WERI-Rb-1 (cell line): ENCODE measurements at regions not wholly inside any gene's neighbourhood (a gene's known extent, or its start where the extent isn't known, plus 50 kb on each side); places are given as distances from the start of the nearest gene placed in this dataset.
"Not testable (repeated sequence)": the region's sequence is repeated elsewhere in the genome, so short reads cannot be mapped to it uniquely, and the experiment has no call there.

Experiments used
- DNase-seq: peaks from one replicate; pipeline ENCODE4 v3.0.0-alpha.2; 2020
- H3K27ac ChIP-seq: fragments of 250-450 bp; sonication (Bioruptor Pico); 2 replicates; pipeline ENCODE4 v1.5.1; 2020; ENCODE audit warnings: mild to moderate bottlenecking, moderate library complexity
- H3K27me3 ChIP-seq: fragments of 250-450 bp; sonication (Bioruptor Pico); 2 replicates; pipeline ENCODE4 v1.5.1; 2021; ENCODE audit warnings: mild to moderate bottlenecking, low read depth, moderate library complexity; ENCODE audit not compliant: insufficient read depth, severe bottlenecking
- H3K36me3 ChIP-seq: fragments of 250-450 bp; sonication (Bioruptor Pico); 2 replicates; pipeline ENCODE4 v1.5.1; 2020; ENCODE audit warnings: mild to moderate bottlenecking, moderate library complexity
- H3K4me3 ChIP-seq: 2 replicates; pipeline ENCODE4 v1.5.1; 2011; ENCODE audit warnings: low read depth, mild to moderate bottlenecking, control low read depth, low read length
- H3K9me3 ChIP-seq: fragments of 250-450 bp; sonication (Bioruptor Pico); 2 replicates; pipeline ENCODE4 v1.5.1; 2021; ENCODE audit warnings: mild to moderate bottlenecking, moderate library complexity; ENCODE audit not compliant: severe bottlenecking
- CTCF ChIP-seq: IDR thresholded peaks from 2 replicates; pipeline ENCODE4 v1.5.1; 2011; ENCODE audit warnings: low read depth, mild to moderate bottlenecking, control low read depth, inconsistent platforms, low read length

DNA sequence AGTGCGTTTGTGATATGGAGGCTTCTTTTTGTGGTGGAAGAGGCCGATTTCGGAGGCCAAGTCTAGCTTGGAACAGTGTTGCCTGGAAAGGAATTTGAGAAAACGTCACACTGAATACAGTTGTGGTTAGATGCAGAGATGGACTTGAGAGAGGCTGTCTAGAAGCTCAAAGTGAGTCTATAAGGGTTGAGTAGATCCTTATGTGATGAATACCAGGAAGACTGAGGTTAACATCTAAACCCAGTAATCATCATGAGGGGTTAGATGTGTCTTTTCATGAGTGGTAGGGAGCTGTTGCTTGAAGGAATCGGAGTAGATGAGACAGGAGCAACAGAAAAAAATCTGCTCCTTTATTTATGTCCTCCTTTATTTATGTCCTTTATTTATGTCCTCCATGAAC, 114.6 kb upstream of the IVNS1ABP start:
- H3K4me3 ChIP-seq, result no peak overlapping the region
- no peak overlapping the region for H3K27ac ChIP-seq
- H3K36me3 ChIP-seq, result no peaks in the 10 kb centered on the region
- H3K27me3 ChIP-seq, result no peaks in the 10 kb centered on the region
- TF ChIP-seq CTCF, result no peak
- no peaks in the 10 kb centered on the region for H3K9me3 ChIP-seq
- no peak for DNase-seq

GRCh38 chr1:185429668-185430067, 112.6 kb upstream of the IVNS1ABP start:
- H3K36me3 ChIP-seq, H3K9me3 ChIP-seq, H3K27ac ChIP-seq: not testable (repeated sequence)

GRCh38 chr1:185427776-185428175, 110.7 kb upstream of the IVNS1ABP start:
- no peaks in the 10 kb centered on the region for H3K9me3 ChIP-seq
- H3K36me3 ChIP-seq, result no peaks in the 10 kb centered on the region
- no peaks in the 10 kb centered on the region for H3K27me3 ChIP-seq
- no peak for TF ChIP-seq CTCF
- H3K4me3 ChIP-seq, result no peak overlapping the region
- no peak overlapping the region for H3K27ac ChIP-seq
- no peak for DNase-seq

More at GRCh38 chr1:185429668-185430067, 112.6 kb upstream of the IVNS1ABP start:
- not testable (repeated sequence) for DNase-seq, H3K4me3 ChIP-seq, H3K27me3 ChIP-seq

GRCh38 chr1:185427264-185427663, 110.2 kb upstream of the IVNS1ABP start:
- no peaks in the 10 kb centered on the region for H3K27me3 ChIP-seq
- H3K4me3 ChIP-seq, result no peak overlapping the region
- no peaks in the 10 kb centered on the region for H3K9me3 ChIP-seq
- TF ChIP-seq CTCF, result no peak
- DNase-seq, result no peak
- no peak overlapping the region for H3K27ac ChIP-seq
- H3K36me3 ChIP-seq, result no peaks in the 10 kb centered on the region

GRCh38 chr1:185426848-185427247, 109.8 kb upstream of the IVNS1ABP start:
- Histone ChIP-seq H3K4me3 (no peak overlapping the region), H3K27me3 (no peaks in the 10 kb centered on the region), H3K27ac (no peak overlapping the region), H3K36me3 (no peaks in the 10 kb centered on the region), H3K9me3 (no peaks in the 10 kb centered on the region)
- no peak for DNase-seq
- no peak for TF ChIP-seq CTCF

DNA sequence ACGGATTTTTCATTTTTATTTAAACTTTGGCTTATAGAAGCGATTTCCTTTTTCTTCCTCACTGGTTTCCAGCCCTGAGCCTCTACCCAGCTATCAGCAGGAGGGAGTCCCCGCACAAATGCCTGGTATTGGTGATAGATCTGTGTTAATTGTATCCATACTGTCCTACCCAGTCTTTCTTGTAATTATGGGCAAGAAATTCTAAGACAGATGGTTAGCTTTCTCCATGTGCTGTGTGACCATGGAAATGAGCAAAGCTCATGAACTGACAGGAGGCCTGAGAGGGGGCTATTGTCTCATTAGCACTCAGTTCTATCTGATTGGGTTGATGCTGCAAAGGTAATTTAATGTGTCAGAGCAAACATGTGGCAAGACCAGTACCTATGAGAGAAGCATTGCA, 108.1 kb upstream of the IVNS1ABP start:
- H3K27me3 ChIP-seq, result no peaks in the 10 kb centered on the region
- no peak for DNase-seq
- TF ChIP-seq CTCF, result no peak
- no peak overlapping the region for H3K4me3 ChIP-seq
- H3K27ac ChIP-seq, result no peak overlapping the region
- H3K36me3 ChIP-seq, result no peaks in the 10 kb centered on the region
- H3K9me3 ChIP-seq, result no peaks in the 10 kb centered on the region
